PC-9 (cell line): ENCODE measurements at regions not wholly inside any gene's neighbourhood (a gene's known extent, or its start where the extent isn't known, plus 50 kb on each side); places are given as distances from the start of the nearest gene placed in this dataset.

Source experiments
- BruUV-seq: library from RNA; stranded (reverse); fragments of 400-500 nt; replicated peaks from 2 replicates; lab custom pipeline; 2021; lab: Mats Ljungman, UMichigan
- CTCF ChIA-PET: fragments of 300-600 bp; sonication (Branson Sonifier 250); formaldehyde crosslinking; loops from one replicate; lab custom pipeline; 2022; ENCODE audit warnings: antibody characterized with exemption; lab: Charles Lee
- POLR2A ChIA-PET: fragments of 300-600 bp; sonication (Branson Sonifier 250); formaldehyde crosslinking; loops from one replicate; lab custom pipeline; 2022; ENCODE audit warnings: antibody characterized with exemption; ENCODE audit not compliant: unreplicated experiment; lab: Charles Lee
- DNase-seq, 2 experiments: peaks; one replicate each; pipeline versions ENCODE4 v3.0.0 to v3.0.0-alpha.2; 2015 to 2022; ENCODE audit warnings: mixed read lengths in 1 of 2
- H2AFZ ChIP-seq: fragments of 200-600 bp; sonication (generic); 2 replicates; pipeline ENCODE4 v1.8.1; 2017; ENCODE audit warnings: antibody characterized with exemption
- H3F3A ChIP-seq: fragments of 200-600 bp; sonication (generic); 2 replicates; pipeline ENCODE4 v1.8.1; 2017; ENCODE audit warnings: antibody characterized with exemption, mild to moderate bottlenecking, low read depth; ENCODE audit not compliant: insufficient read depth
- H3K27ac ChIP-seq: fragments of 200-600 bp; sonication (generic); 2 replicates; pipeline ENCODE4 v1.6.1; 2016; ENCODE audit warnings: mixed run types
- H3K27me3 ChIP-seq: fragments of 200-600 bp; sonication (generic); 2 replicates; pipeline ENCODE4 v1.6.1; 2016; ENCODE audit warnings: low read depth, mixed run types; ENCODE audit not compliant: insufficient read depth
- H3K36me3 ChIP-seq: fragments of 200-600 bp; sonication (generic); 2 replicates; pipeline ENCODE4 v1.6.1; 2016; ENCODE audit warnings: low read depth, mixed run types
- H3K4me1 ChIP-seq: fragments of 200-600 bp; sonication (generic); replicated peaks from 2 replicates; pipeline ENCODE4 v1.6.1; 2016; ENCODE audit warnings: mixed run types; ENCODE audit not compliant: insufficient read depth
- H3K4me2 ChIP-seq: fragments of 200-600 bp; sonication (generic); 2 replicates; pipeline ENCODE4 v1.6.1; 2017; ENCODE audit warnings: mixed run types
- H3K4me3 ChIP-seq: fragments of 200-600 bp; sonication (generic); 2 replicates; pipeline ENCODE4 v1.6.1; 2016; ENCODE audit warnings: mixed run types
- H3K79me2 ChIP-seq: fragments of 200-600 bp; sonication (generic); 2 replicates; pipeline ENCODE4 v1.6.1; 2017; ENCODE audit warnings: low read depth, mixed run types
- H3K9me2 ChIP-seq: fragments of 200-600 bp; sonication (generic); 2 replicates; pipeline ENCODE4 v1.8.1; 2017; ENCODE audit warnings: mild to moderate bottlenecking; ENCODE audit not compliant: insufficient read depth
- H3K9me3 ChIP-seq: fragments of 200-600 bp; sonication (generic); 2 replicates; pipeline ENCODE4 v1.8.1; 2016; ENCODE audit warnings: low read depth; ENCODE audit not compliant: insufficient read depth
- H4K20me1 ChIP-seq: fragments of 200-600 bp; sonication (generic); 2 replicates; pipeline ENCODE4 v1.8.1; 2017; ENCODE audit not compliant: insufficient read depth
- EZH2 ChIP-seq: fragments of 200-600 bp; sonication (generic); IDR thresholded peaks from 2 replicates; pipeline ENCODE4 v1.8.0; 2017; ENCODE audit warnings: antibody characterized with exemption, low read depth
- intact Hi-C: fragments of 100-400 bp; cut with micrococcal nuclease; formaldehyde crosslinking; loops from one replicate; pipeline ENCODE4 v1.10.0; 2022; ENCODE audit not compliant: unreplicated experiment
- TF ChIP-seq, protein P1 (sequence below): fragments of 200-600 bp; sonication (generic); conservative IDR thresholded peaks from 2 replicates; pipeline ENCODE4 v1.6.1; 2017; ENCODE audit warnings: mixed run types, antibody characterized with exemption, mild to moderate bottlenecking, moderate library complexity

DNA sequence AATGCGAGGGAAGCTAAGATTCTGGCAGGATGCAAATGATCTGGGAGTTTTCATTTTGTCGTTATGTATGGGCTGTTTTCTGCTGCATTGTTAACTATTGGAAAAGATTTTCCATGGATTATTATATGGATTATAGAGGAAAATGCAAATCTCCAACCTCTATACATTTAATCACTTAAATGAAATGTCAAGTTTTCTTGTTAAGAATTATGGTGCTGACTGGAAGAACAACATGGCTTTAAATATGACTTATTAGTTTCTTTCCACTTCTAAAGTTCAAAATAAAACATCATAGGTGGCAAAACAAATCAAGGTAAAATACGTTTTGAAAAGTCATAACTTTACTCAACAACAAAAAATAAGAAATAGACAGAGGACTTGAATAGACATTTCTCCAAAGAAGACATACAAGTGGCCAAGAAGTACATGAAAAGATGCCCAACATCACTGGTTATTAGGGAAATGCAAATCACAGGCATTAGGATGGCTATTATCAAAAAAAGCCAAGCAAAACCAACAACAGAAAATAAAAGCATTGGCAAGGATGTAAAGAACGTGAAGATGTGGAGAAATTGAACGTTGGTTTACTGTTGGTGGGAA is 56.2 kb upstream of the CLDN5 start:
- intact Hi-C loops = no loop called here
- H3K4me1 ChIP-seq = peaks cover 13% of the 10 kb centered on the region
- H4K20me1 ChIP-seq = no peaks in the 10 kb centered on the region
- no peaks in the 10 kb centered on the region for H3F3A ChIP-seq
- no peaks in the 10 kb centered on the region for H3K9me2 ChIP-seq
- BruUV-seq = no TSS peak
- no peaks in the 10 kb centered on the region for H3K79me2 ChIP-seq
- DNase-seq = no peak
- no peak overlapping the region for H2AFZ ChIP-seq
- H3K36me3 ChIP-seq = no peaks in the 10 kb centered on the region
- H3K27ac ChIP-seq = no peak overlapping the region
- ChIA-PET CTCF (no interaction called here), POLR2A (no interaction called here)
- no peak overlapping the region for H3K4me2 ChIP-seq
- no peaks in the 10 kb centered on the region for H3K27me3 ChIP-seq
- no peak for TF ChIP-seq EZH2
- TF ChIP-seq, protein P1, sequence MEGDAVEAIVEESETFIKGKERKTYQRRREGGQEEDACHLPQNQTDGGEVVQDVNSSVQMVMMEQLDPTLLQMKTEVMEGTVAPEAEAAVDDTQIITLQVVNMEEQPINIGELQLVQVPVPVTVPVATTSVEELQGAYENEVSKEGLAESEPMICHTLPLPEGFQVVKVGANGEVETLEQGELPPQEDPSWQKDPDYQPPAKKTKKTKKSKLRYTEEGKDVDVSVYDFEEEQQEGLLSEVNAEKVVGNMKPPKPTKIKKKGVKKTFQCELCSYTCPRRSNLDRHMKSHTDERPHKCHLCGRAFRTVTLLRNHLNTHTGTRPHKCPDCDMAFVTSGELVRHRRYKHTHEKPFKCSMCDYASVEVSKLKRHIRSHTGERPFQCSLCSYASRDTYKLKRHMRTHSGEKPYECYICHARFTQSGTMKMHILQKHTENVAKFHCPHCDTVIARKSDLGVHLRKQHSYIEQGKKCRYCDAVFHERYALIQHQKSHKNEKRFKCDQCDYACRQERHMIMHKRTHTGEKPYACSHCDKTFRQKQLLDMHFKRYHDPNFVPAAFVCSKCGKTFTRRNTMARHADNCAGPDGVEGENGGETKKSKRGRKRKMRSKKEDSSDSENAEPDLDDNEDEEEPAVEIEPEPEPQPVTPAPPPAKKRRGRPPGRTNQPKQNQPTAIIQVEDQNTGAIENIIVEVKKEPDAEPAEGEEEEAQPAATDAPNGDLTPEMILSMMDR = no peak
- no peaks in the 10 kb centered on the region for H3K9me3 ChIP-seq
- H3K4me3 ChIP-seq = no peak overlapping the region

DNA sequence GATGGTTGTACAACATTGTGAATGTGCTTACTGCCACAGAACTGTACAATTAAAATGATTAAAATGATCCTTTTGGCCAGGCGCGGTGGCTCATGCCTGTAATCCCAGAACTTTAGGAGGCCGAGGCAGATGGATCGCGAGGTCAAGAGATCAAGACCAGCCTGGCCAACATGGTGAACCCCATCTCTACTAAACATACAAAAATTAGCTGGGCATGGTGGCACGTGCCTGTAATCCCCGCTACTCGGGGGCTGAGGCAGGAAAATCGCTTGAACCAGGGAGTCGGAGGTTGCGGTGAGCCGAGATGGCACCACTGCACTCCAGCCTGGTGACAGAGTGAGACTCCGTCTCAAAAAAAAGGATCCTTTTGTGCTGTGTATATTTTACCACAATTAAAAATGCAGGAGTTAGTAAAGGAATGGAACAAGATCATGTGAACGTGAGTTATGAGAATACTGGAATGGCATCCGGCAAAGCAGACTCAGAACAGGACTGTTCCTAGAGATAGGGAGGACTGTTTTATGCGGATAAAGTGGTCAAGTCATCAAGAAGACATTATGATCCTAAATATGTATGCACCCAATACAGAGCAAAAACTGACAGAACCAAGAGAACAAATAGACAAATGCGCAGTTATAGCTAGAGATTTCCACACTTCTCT is 58.0 kb upstream of the CLDN5 start:
- no TSS peak for BruUV-seq
- no peaks in the 10 kb centered on the region for H3F3A ChIP-seq

DNA sequence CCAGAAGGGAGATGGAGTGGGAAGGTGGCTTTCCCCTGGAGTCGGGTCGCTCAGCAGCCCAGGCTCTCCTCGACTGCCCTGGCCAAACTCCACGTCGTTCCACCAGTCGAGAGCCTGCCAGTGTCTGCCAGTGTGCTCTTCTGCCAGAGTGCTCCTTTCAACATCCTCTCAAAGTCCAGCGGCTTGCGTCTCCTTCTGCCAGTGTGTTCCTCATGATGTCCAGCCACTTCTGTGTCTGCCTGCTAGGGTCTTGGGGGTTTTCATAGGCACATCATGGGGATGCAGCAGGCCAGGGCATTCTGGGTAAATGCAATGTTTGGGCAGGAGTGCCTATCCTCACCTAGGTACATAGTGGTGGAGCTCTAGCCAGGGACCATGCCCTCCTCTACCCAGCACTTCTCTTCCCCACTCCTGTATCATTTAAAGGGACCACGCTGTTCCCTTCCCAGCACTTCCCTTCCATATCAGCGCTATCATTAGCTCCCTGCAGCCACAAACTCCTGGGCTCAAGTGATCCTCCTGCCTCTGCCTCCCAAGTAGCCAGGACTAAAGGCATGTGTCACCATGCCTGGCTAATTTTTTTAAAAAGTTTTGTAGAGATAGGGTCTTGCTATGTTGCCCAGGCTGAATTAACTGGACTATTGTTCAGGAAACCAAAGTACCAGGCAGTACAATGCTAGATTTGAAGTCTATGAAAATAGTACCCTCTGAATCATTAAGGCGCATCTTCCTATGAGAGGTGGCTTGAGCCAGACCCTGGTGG is 62.9 kb upstream of the CLDN5 start:
- ChIA-PET CTCF (no interaction called here), POLR2A (no interaction called here)
- no peak overlapping the region for H3K4me2 ChIP-seq
- no peaks in the 10 kb centered on the region for H3K79me2 ChIP-seq
- BruUV-seq = no TSS peak
- intact Hi-C loops = no loop called here
- no peaks in the 10 kb centered on the region for H3K27me3 ChIP-seq
- H3K9me3 ChIP-seq = no peaks in the 10 kb centered on the region
- H3K4me3 ChIP-seq = no peak overlapping the region
- H4K20me1 ChIP-seq = no peaks in the 10 kb centered on the region
- no peak overlapping the region for H2AFZ ChIP-seq
- DNase-seq = no peak
- no peaks in the 10 kb centered on the region for H3K4me1 ChIP-seq
- H3K9me2 ChIP-seq = no peaks in the 10 kb centered on the region
- H3K36me3 ChIP-seq = no peaks in the 10 kb centered on the region
- no peaks in the 10 kb centered on the region for H3F3A ChIP-seq
- no peak overlapping the region for H3K27ac ChIP-seq
- no peak for TF ChIP-seq EZH2
- TF ChIP-seq, protein P1 = no peak

More for the DNA sequence above, 58.0 kb upstream of the CLDN5 start:
- H4K20me1 ChIP-seq = no peaks in the 10 kb centered on the region
- peaks cover 5% of the 10 kb centered on the region for H3K4me1 ChIP-seq
- ChIA-PET CTCF (no interaction called here), POLR2A (no interaction called here)
- no peak overlapping the region for H3K4me2 ChIP-seq
- intact Hi-C loops = no loop called here
- no peaks in the 10 kb centered on the region for H3K27me3 ChIP-seq
- H2AFZ ChIP-seq = no peak overlapping the region
- H3K4me3 ChIP-seq = no peak overlapping the region
- H3K9me2 ChIP-seq = no peaks in the 10 kb centered on the region
- no peak for DNase-seq
- no peaks in the 10 kb centered on the region for H3K9me3 ChIP-seq
- TF ChIP-seq, protein P1 = no peak
- no peak for TF ChIP-seq EZH2
- no peak overlapping the region for H3K27ac ChIP-seq
- H3K79me2 ChIP-seq = no peaks in the 10 kb centered on the region
- no peaks in the 10 kb centered on the region for H3K36me3 ChIP-seq
